AG09309 (cell line): ENCODE measurements at regions not wholly inside any gene's neighbourhood (a gene's known extent, or its start where the extent isn't known, plus 50 kb on each side); places are given as distances from the start of the nearest gene placed in this dataset.
"Not testable (repeated sequence)": the region's sequence is repeated elsewhere in the genome, so short reads cannot be mapped to it uniquely, and the experiment has no call there.

ENCODE experiments used
- DNase-seq: peaks from one replicate; pipeline ENCODE4 v3.0.0-alpha.2; 2010; ENCODE audit warnings: low read depth
- H3K4me3 ChIP-seq: 2 replicates; pipeline ENCODE4 v1.5.1; 2011; ENCODE audit warnings: mild to moderate bottlenecking, low read depth, low read length, moderate library complexity; ENCODE audit not compliant: control insufficient read depth
- CTCF ChIP-seq: IDR thresholded peaks from 2 replicates; pipeline ENCODE4 v1.5.1; 2011; ENCODE audit warnings: mild to moderate bottlenecking, low read depth, low read length, inconsistent platforms; ENCODE audit not compliant: insufficient read depth, control insufficient read depth; ENCODE audit errors: missing control alignments

- no peak overlapping the region for H3K4me3 ChIP-seq
- DNase-seq: no peak
- TF ChIP-seq CTCF: no peak
Measured at GRCh38 chr10:9427209-9427608, 1372.7 kb downstream of the GATA3 start.

GRCh38 chr10:9437131-9437530 lies 1382.6 kb downstream of the GATA3 start:
- DNase-seq: no peak
- H3K4me3 ChIP-seq: no peak overlapping the region
- TF ChIP-seq CTCF: no peak

- no peak for DNase-seq
- no peak overlapping the region for H3K4me3 ChIP-seq
- TF ChIP-seq CTCF: no peak
Measured at GRCh38 chr10:9443758-9444157, 1389.3 kb downstream of the GATA3 start.

- TF ChIP-seq CTCF: no peak
Measured at GRCh38 chr10:9449530-9449929, 1395.0 kb downstream of the GATA3 start.

GRCh38 chr10:9450801-9451200 lies 1396.3 kb downstream of the GATA3 start:
- no peak for DNase-seq
- no peak for TF ChIP-seq CTCF
- H3K4me3 ChIP-seq: no peak overlapping the region

More at GRCh38 chr10:9449530-9449929, 1395.0 kb downstream of the GATA3 start:
- DNase-seq: no peak
- no peak overlapping the region for H3K4me3 ChIP-seq

GRCh38 chr10:9451211-9451773 lies 1396.8 kb downstream of the GATA3 start:
- no peak for DNase-seq
- no peak for TF ChIP-seq CTCF
- H3K4me3 ChIP-seq: no peak overlapping the region

- TF ChIP-seq CTCF: no peak
- no peak overlapping the region for H3K4me3 ChIP-seq
- DNase-seq: no peak
Measured at GRCh38 chr10:9452056-9452455, 1397.6 kb downstream of the GATA3 start.

- H3K4me3 ChIP-seq, DNase-seq: not testable (repeated sequence)
Measured at GRCh38 chr10:9453871-9454270, 1399.4 kb downstream of the GATA3 start.
